Skeletal muscle cell (primary cell): ENCODE measurements at regions not wholly inside any gene's neighbourhood (a gene's known extent, or its start where the extent isn't known, plus 50 kb on each side); places are given as distances from the start of the nearest gene placed in this dataset.

Experiments
- DNase-seq: peaks from one replicate; pipeline ENCODE4 v3.0.0-alpha.2; 2010; ENCODE audit warnings: low read depth
- H3K4me3 ChIP-seq: 2 replicates; pipeline ENCODE4 v1.5.1; 2011; ENCODE audit warnings: low read depth, mild to moderate bottlenecking, control low read depth, low read length, moderate library complexity

- DNase-seq = no peak
- no peak overlapping the region for H3K4me3 ChIP-seq
Observed at GRCh38 chr2:19579461-19579860, 221.0 kb upstream of the OSR1 start.

GRCh38 chr2:19577723-19578122 lies 219.3 kb upstream of the OSR1 start:
- H3K4me3 ChIP-seq = no peak overlapping the region
- no peak for DNase-seq

GRCh38 chr2:19576411-19576810 lies 218.0 kb upstream of the OSR1 start:
- DNase-seq = no peak
- H3K4me3 ChIP-seq = no peak overlapping the region

- H3K4me3 ChIP-seq = no peak overlapping the region
- DNase-seq = no peak
Observed at GRCh38 chr2:19575641-19576040, 217.2 kb upstream of the OSR1 start.

GRCh38 chr2:19574778-19575260 lies 216.4 kb upstream of the OSR1 start:
- no peak overlapping the region for H3K4me3 ChIP-seq
- DNase-seq = peak; percentile 61

GRCh38 chr2:19573784-19574183 lies 215.4 kb upstream of the OSR1 start:
- no peak for DNase-seq
- no peak overlapping the region for H3K4me3 ChIP-seq

GRCh38 chr2:19571773-19572172 lies 213.3 kb upstream of the OSR1 start:
- H3K4me3 ChIP-seq = no peak overlapping the region
- DNase-seq = no peak

GRCh38 chr2:19569300-19569791 lies 210.9 kb upstream of the OSR1 start:
- H3K4me3 ChIP-seq = no peak overlapping the region
- DNase-seq = no peak

- DNase-seq = no peak
- H3K4me3 ChIP-seq = no peak overlapping the region
Observed at GRCh38 chr2:19568809-19569208, 210.4 kb upstream of the OSR1 start.

GRCh38 chr2:19560785-19561184 lies 202.4 kb upstream of the OSR1 start:
- H3K4me3 ChIP-seq = no peak overlapping the region

GRCh38 chr2:19559596-19560240 lies 201.3 kb upstream of the OSR1 start:
- no peak overlapping the region for H3K4me3 ChIP-seq
- no peak for DNase-seq

More at GRCh38 chr2:19560785-19561184, 202.4 kb upstream of the OSR1 start:
- no peak for DNase-seq

GRCh38 chr2:19556648-19557047 lies 198.2 kb upstream of the OSR1 start:
- DNase-seq = no peak
- H3K4me3 ChIP-seq = no peak overlapping the region

GRCh38 chr2:19554520-19554919 lies 196.1 kb upstream of the OSR1 start:
- H3K4me3 ChIP-seq = no peak overlapping the region
- no peak for DNase-seq

- H3K4me3 ChIP-seq = no peak overlapping the region
- no peak for DNase-seq
Observed at GRCh38 chr2:19552270-19552669, 193.8 kb upstream of the OSR1 start.

- H3K4me3 ChIP-seq = no peak overlapping the region
- no peak for DNase-seq
Observed at GRCh38 chr2:19550750-19551149, 192.3 kb upstream of the OSR1 start.

- H3K4me3 ChIP-seq = no peak overlapping the region
- no peak for DNase-seq
Observed at GRCh38 chr2:19549821-19550220, 191.4 kb upstream of the OSR1 start.

- no peak overlapping the region for H3K4me3 ChIP-seq
- no peak for DNase-seq
Observed at GRCh38 chr2:19548116-19548515, 189.7 kb upstream of the OSR1 start.

- no peak for DNase-seq
- H3K4me3 ChIP-seq = no peak overlapping the region
Observed at GRCh38 chr2:19547321-19547720, 188.9 kb upstream of the OSR1 start.

GRCh38 chr2:19545507-19545906 lies 187.1 kb upstream of the OSR1 start:
- DNase-seq = no peak
- H3K4me3 ChIP-seq = no peak overlapping the region

- no peak overlapping the region for H3K4me3 ChIP-seq
- DNase-seq = no peak
Observed at GRCh38 chr2:19543663-19544383, 185.4 kb upstream of the OSR1 start.
